ENCODE measurements at regions not wholly inside any gene's neighbourhood (a gene's known extent, or its start where the extent isn't known, plus 50 kb on each side); places are given as distances from the start of the nearest gene placed in this dataset.

GRCh38 chr16:85557083-85557970, 55.8 kb upstream of the GSE1 start:
- DNase-seq (ENCODE audit: low read depth in 2 of 2), result no peak

GRCh38 chr16:85557971-85558657, 55.0 kb upstream of the GSE1 start:
- no peak for DNase-seq (ENCODE audit: low read depth in 2 of 2)

- no peak for DNase-seq (ENCODE audit: low read depth in 2 of 2)
Observed at GRCh38 chr16:85560932-85561247, 52.2 kb upstream of the GSE1 start.

- DNase-seq (ENCODE audit: low read depth in 2 of 2), result no peak
Observed at GRCh38 chr16:85561248-85562092, 51.7 kb upstream of the GSE1 start.

- DNase-seq (ENCODE audit: low read depth in 2 of 2), result no peak
Observed at GRCh38 chr16:85562093-85562786, 50.9 kb upstream of the GSE1 start.

GRCh38 chr16:85563034-85563433, 50.1 kb upstream of the GSE1 start:
- no peak for DNase-seq (ENCODE audit: low read depth in 2 of 2)
